ENCODE measurements at regions not wholly inside any gene's neighbourhood (a gene's known extent, or its start where the extent isn't known, plus 50 kb on each side); places are given as distances from the start of the nearest gene placed in this dataset.
A peak's percentile ranks its signal among the peaks of the same experiment; 100 is the strongest.
"Not testable (repeated sequence)": the region's sequence is repeated elsewhere in the genome, so short reads cannot be mapped to it uniquely, and the experiment has no call there.

DNA sequence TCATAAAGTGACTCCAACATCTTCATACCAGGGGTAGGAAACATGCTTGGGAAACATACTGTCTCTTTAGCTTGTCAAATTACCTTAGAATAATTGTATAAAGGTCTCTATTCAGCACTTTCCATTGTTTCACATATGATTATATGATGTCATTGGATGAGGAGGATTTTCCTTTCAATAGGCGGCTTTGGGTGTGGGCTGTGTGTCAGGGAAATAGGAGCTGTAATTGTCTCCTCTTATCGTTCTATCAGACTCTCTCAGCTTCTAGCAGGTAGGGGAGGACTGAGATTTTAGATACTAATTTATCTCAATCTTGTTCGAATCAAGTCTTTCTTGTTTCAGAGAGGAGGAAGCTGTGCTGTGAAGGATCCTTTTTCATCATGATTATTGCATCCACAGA, 179.4 kb upstream of the OLIG3 start:
- peaks cover 30 to 36% of the 10 kb centered on the region in 2 donors for H3K27me3 Mint-ChIP-seq
- H3K4me3 Mint-ChIP-seq, result no peak overlapping the region
- DNase-seq, result no peak
- H3K27ac Mint-ChIP-seq, result no peak overlapping the region
- no peak for ATAC-seq (replicated peaks)
- H3K36me3 Mint-ChIP-seq (ENCODE audit: insufficient read depth), result no peaks in the 10 kb centered on the region
- H3K4me1 Mint-ChIP-seq (ENCODE audit: low read depth in 2 of 2), result peaks cover 5 to 8% of the 10 kb centered on the region in 2 donors
- no peaks in the 10 kb centered on the region for H3K9me3 Mint-ChIP-seq

GRCh38 chr6:137676888-137677287, 182.7 kb upstream of the OLIG3 start:
- no peak overlapping the region for H3K27ac Mint-ChIP-seq
- H3K4me3 Mint-ChIP-seq, result no peak overlapping the region
- H3K9me3 Mint-ChIP-seq, result no peaks in the 10 kb centered on the region
- H3K4me1 Mint-ChIP-seq (ENCODE audit: low read depth in 2 of 2), result peaks cover 7 to 8% of the 10 kb centered on the region in 2 donors
- no peaks in the 10 kb centered on the region for H3K36me3 Mint-ChIP-seq (ENCODE audit: insufficient read depth)
- peak; percentile 69 for ATAC-seq (replicated peaks)
- H3K27me3 Mint-ChIP-seq, result peaks cover 23 to 42% of the 10 kb centered on the region in 2 donors
- DNase-seq, result no peak

DNA sequence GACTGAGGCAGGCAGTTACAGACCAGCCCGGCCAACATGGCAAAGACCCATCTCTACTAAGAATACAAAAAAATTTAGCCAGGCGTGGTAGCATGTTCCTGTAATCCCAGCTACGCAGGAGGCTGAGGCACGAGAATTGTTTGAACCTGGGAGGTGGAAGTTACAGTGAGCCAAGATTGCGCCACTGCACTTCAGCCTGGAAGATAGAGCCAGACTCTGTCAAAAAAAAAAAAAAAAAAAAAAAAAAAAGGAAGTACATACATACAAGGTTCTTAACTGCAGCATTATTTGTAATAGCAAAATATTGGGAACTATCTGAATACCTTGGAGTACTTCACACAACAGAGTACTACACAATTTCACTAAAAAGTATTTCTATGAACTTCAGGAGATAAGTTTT, 183.5 kb upstream of the OLIG3 start:
- no peak overlapping the region for H3K4me3 Mint-ChIP-seq
- H3K36me3 Mint-ChIP-seq (ENCODE audit: insufficient read depth), result no peaks in the 10 kb centered on the region
- no peaks in the 10 kb centered on the region for H3K9me3 Mint-ChIP-seq
- peaks cover 23 to 42% of the 10 kb centered on the region in 2 donors for H3K27me3 Mint-ChIP-seq
- peaks cover 7 to 8% of the 10 kb centered on the region in 2 donors for H3K4me1 Mint-ChIP-seq (ENCODE audit: low read depth in 2 of 2)
- H3K27ac Mint-ChIP-seq, result no peak overlapping the region
- no peak for DNase-seq
- ATAC-seq (replicated peaks), result no peak

DNA sequence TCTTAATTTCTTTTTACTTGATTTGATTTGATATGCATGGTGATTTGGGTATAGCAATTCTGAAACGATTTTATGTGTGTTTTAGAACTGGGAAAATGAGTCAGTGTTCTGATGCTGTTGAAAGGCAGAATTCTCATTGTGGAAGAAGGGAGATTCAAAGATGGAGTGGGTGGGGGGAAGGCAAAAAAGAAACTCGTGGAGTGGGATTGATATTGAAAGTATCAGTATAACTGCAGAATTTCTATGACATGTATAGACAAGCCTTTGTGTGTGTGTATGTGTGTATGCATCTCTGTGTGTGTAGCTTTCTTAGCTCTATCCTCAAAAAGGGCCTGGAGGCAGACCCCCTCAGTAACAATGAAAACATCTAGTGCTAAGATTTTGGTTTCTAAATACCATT, 184.3 kb upstream of the OLIG3 start:
- Mint-ChIP-seq H3K27me3 (peaks cover 16 to 35% of the 10 kb centered on the region in 2 donors), H3K9me3 (no peaks in the 10 kb centered on the region), H3K36me3 (ENCODE audit: insufficient read depth) (no peaks in the 10 kb centered on the region), H3K4me1 (ENCODE audit: low read depth in 2 of 2) (peaks cover 7 to 8% of the 10 kb centered on the region in 2 donors), H3K27ac (no peak overlapping the region), H3K4me3 (no peak overlapping the region)
- ATAC-seq (replicated peaks) (no peak), DNase-seq (no peak)

- no peaks in the 10 kb centered on the region for H3K36me3 Mint-ChIP-seq (ENCODE audit: insufficient read depth)
- H3K27ac Mint-ChIP-seq, result no peak overlapping the region
- DNase-seq, result no peak
- H3K4me1 Mint-ChIP-seq (ENCODE audit: low read depth in 2 of 2), result peaks cover 8 to 10% of the 10 kb centered on the region in 2 donors
- no peak for ATAC-seq (replicated peaks)
- no peak overlapping the region for H3K4me3 Mint-ChIP-seq
- H3K27me3 Mint-ChIP-seq, result peaks cover 6 to 18% of the 10 kb centered on the region in 2 donors
- H3K9me3 Mint-ChIP-seq, result no peaks in the 10 kb centered on the region
Measured at GRCh38 chr6:137680705-137681346, 186.2 kb upstream of the TNFAIP3 start.

GRCh38 chr6:137681445-137682009, 185.5 kb upstream of the TNFAIP3 start:
- Mint-ChIP-seq H3K4me1 (ENCODE audit: low read depth in 2 of 2) (peaks cover 8 to 10% of the 10 kb centered on the region in 2 donors), H3K27ac (no peak overlapping the region), H3K9me3 (no peaks in the 10 kb centered on the region), H3K36me3 (ENCODE audit: insufficient read depth) (no peaks in the 10 kb centered on the region), H3K27me3 (peaks cover 6 to 16% of the 10 kb centered on the region in 2 donors), H3K4me3 (no peak overlapping the region)
- ATAC-seq (replicated peaks), result no peak
- DNase-seq, result no peak

GRCh38 chr6:137682658-137683057, 184.4 kb upstream of the TNFAIP3 start:
- H3K4me1 Mint-ChIP-seq (ENCODE audit: low read depth in 2 of 2); H3K27ac Mint-ChIP-seq; H3K9me3 Mint-ChIP-seq; H3K4me3 Mint-ChIP-seq; ATAC-seq (replicated peaks); H3K36me3 Mint-ChIP-seq (ENCODE audit: insufficient read depth); DNase-seq: not testable (repeated sequence)
- H3K27me3 Mint-ChIP-seq, result peaks cover 6 to 15% of the 10 kb centered on the region in 2 donors

DNA sequence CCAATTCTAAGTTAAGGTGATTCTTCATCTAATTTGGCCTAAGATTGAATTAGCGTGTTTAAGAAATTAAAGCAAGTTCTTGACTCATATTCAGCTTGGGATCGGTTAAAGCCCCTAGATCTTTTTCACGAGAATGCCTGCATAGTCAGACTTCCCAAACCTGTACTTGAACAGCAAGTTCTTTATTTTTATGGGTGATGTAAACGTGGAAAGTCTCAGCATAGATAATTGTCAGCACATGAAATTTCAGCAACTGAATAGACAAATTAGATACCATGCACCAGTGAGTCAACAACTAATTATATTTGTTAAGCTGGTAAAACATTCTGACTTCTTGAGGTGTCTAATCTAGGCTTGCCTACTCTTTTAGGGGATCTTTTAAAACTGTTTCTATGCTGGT, 183.1 kb upstream of the TNFAIP3 start:
- H3K27me3 Mint-ChIP-seq, result peaks cover 3 to 6% of the 10 kb centered on the region in 2 donors
- H3K27ac Mint-ChIP-seq, result no peak overlapping the region
- DNase-seq (no peak), ATAC-seq (replicated peaks) (no peak)
- no peaks in the 10 kb centered on the region for H3K36me3 Mint-ChIP-seq (ENCODE audit: insufficient read depth)
- H3K4me3 Mint-ChIP-seq, result no peak overlapping the region
- peaks cover 0 to 5% of the 10 kb centered on the region in 2 donors for H3K4me1 Mint-ChIP-seq (ENCODE audit: low read depth in 2 of 2)
- no peaks in the 10 kb centered on the region for H3K9me3 Mint-ChIP-seq

DNA sequence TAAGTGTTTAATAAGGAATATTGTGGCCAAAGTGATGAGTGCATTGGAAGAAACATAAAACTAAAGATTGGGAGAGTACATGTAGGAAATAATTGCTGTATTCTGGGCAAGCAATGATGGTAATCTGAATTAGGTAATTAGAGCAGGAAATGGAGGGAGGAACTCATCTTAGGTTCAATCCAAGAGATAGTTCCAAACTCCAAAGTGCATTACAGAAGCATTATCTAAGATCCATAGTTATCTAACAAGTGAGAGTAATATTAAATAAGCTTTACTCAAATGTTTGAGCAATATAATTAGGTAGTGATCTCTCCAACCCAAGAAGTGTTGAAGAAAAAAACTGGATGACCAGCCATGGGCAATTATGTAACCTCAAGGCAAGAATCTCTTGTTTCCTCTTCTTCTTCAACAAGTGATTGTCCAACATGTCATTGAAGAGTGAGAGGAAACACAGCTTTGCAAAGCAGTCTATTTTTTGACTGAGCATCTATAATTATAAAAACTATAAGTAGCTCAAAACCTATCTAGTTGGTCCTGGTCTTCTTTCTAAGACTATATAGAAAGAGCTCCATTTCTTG, 181.2 kb upstream of the TNFAIP3 start:
- Mint-ChIP-seq H3K9me3 (no peaks in the 10 kb centered on the region), H3K27ac (no peak overlapping the region), H3K27me3 (no peaks in the 10 kb centered on the region), H3K4me3 (no peak overlapping the region), H3K36me3 (ENCODE audit: insufficient read depth) (no peaks in the 10 kb centered on the region), H3K4me1 (ENCODE audit: low read depth in 2 of 2) (peaks cover 0 to 3% of the 10 kb centered on the region in 2 donors)
- DNase-seq, result no peak
- ATAC-seq (replicated peaks), result no peak

GRCh38 chr6:137687818-137688217, 179.2 kb upstream of the TNFAIP3 start:
- Mint-ChIP-seq H3K4me1 (ENCODE audit: low read depth in 2 of 2) (peaks cover 0 to 3% of the 10 kb centered on the region in 2 donors), H3K4me3 (no peak overlapping the region), H3K9me3 (no peaks in the 10 kb centered on the region), H3K36me3 (ENCODE audit: insufficient read depth) (no peaks in the 10 kb centered on the region), H3K27me3 (peaks cover 0 to 4% of the 10 kb centered on the region in 2 donors), H3K27ac (no peak overlapping the region)
- DNase-seq (no peak), ATAC-seq (replicated peaks) (no peak)

- peaks cover 0 to 3% of the 10 kb centered on the region in 2 donors for H3K4me1 Mint-ChIP-seq (ENCODE audit: low read depth in 2 of 2)
- no peak overlapping the region for H3K4me3 Mint-ChIP-seq
- DNase-seq (no peak), ATAC-seq (replicated peaks) (no peak)
- H3K27ac Mint-ChIP-seq, result no peak overlapping the region
- no peaks in the 10 kb centered on the region for H3K9me3 Mint-ChIP-seq
- no peaks in the 10 kb centered on the region for H3K36me3 Mint-ChIP-seq (ENCODE audit: insufficient read depth)
- H3K27me3 Mint-ChIP-seq, result peaks cover 0 to 6% of the 10 kb centered on the region in 2 donors
Measured at GRCh38 chr6:137688230-137688971, 178.7 kb upstream of the TNFAIP3 start.

DNA sequence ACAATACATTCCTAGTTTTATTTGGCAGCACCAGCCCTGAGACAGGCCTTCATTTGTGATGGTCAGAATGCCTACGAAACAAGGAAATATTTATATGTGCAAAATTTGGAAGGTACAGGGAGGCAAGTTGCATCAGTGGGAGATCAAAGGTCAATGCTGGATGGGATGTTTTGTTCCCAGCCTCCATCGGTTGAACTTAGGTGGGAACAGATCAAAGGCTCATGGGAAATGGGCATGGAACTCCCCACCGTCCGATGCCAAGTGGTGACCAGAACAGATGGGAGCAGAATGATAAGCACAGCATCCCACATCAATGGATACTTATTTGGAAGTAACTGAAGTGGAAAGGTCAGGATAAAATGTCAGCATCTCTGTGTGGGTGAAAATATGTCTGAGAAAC, 177.7 kb upstream of the TNFAIP3 start:
- Mint-ChIP-seq H3K9me3 (no peaks in the 10 kb centered on the region), H3K4me3 (no peak overlapping the region), H3K36me3 (ENCODE audit: insufficient read depth) (no peaks in the 10 kb centered on the region), H3K27ac (no peak overlapping the region), H3K27me3 (peaks cover 0 to 6% of the 10 kb centered on the region in 2 donors), H3K4me1 (ENCODE audit: low read depth in 2 of 2) (peaks cover 0 to 1% of the 10 kb centered on the region in 2 donors)
- no peak for DNase-seq
- ATAC-seq (replicated peaks), result no peak

- Mint-ChIP-seq H3K27ac (no peak overlapping the region), H3K36me3 (ENCODE audit: insufficient read depth) (no peaks in the 10 kb centered on the region), H3K9me3 (no peaks in the 10 kb centered on the region), H3K4me1 (ENCODE audit: low read depth in 2 of 2) (no peaks in the 10 kb centered on the region), H3K27me3 (peaks cover 4 to 9% of the 10 kb centered on the region in 2 donors), H3K4me3 (no peak overlapping the region)
- no peak for DNase-seq
- ATAC-seq (replicated peaks), result no peak
Measured at GRCh38 chr6:137690034-137690433, 177.0 kb upstream of the TNFAIP3 start.

Data from effector memory CD8-positive, alpha-beta T cell (primary cell).